Coronary artery (tissue), 2 donors: ENCODE measurements at regions not wholly inside any gene's neighbourhood (a gene's known extent, or its start where the extent isn't known, plus 50 kb on each side); places are given as distances from the start of the nearest gene placed in this dataset.

Source experiments
- DNase-seq: peaks from one replicate; pipeline ENCODE4 v3.0.0-alpha.2; 2017; ENCODE audit warnings: low spot score
- H3K27ac ChIP-seq, 2 donors: fragments of 200-600 bp; sonication (generic); one replicate each; pipeline ENCODE4 v1.5.1; 2016 to 2019
- H3K4me3 ChIP-seq: fragments of 200-600 bp; sonication (generic); 2 replicates; pipeline ENCODE4 v1.5.1; 2016; ENCODE audit warnings: mild to moderate bottlenecking, moderate library complexity
- CTCF ChIP-seq: fragments of 200-600 bp; sonication (generic); IDR thresholded peaks from one replicate; pipeline ENCODE4 v1.5.1; 2019; ENCODE audit warnings: antibody characterized with exemption

- no peak overlapping the region for H3K27ac ChIP-seq
- H3K4me3 ChIP-seq = no peak overlapping the region
- no peak for DNase-seq
- TF ChIP-seq CTCF = no peak
Measured at GRCh38 chr21:16577975-16578374, 848.2 kb downstream of the USP25 start.

- DNase-seq = no peak
- peak overlapping the region; percentile 57 for H3K4me3 ChIP-seq
- no peak for TF ChIP-seq CTCF
- peak overlapping the region; percentile 21 to 27 for H3K27ac ChIP-seq
Measured at GRCh38 chr21:16578912-16579311, 849.1 kb downstream of the USP25 start.

GRCh38 chr21:16579538-16579937, 849.8 kb downstream of the USP25 start:
- peak overlapping the region; percentile 27 to 54 for H3K27ac ChIP-seq
- no peak for TF ChIP-seq CTCF
- H3K4me3 ChIP-seq = peak overlapping the region; percentile 57
- DNase-seq = no peak

- no peak for TF ChIP-seq CTCF
- DNase-seq = no peak
- Histone ChIP-seq H3K4me3 (no peak overlapping the region), H3K27ac (no peak overlapping the region)
Measured at GRCh38 chr21:16580661-16581060, 850.9 kb downstream of the USP25 start.

- no peak for DNase-seq
- peak overlapping the region in 1 of 2 donors; percentile 8 for H3K27ac ChIP-seq
- TF ChIP-seq CTCF = no peak
- no peak overlapping the region for H3K4me3 ChIP-seq
Measured at GRCh38 chr21:16583556-16583955, 853.8 kb downstream of the USP25 start.

GRCh38 chr21:16584756-16585155, 855.0 kb downstream of the USP25 start:
- no peak for TF ChIP-seq CTCF
- no peak overlapping the region for H3K27ac ChIP-seq
- no peak overlapping the region for H3K4me3 ChIP-seq
- no peak for DNase-seq

- no peak for DNase-seq
- Histone ChIP-seq H3K27ac (peak overlapping the region in 1 of 2 donors; percentile 13), H3K4me3 (no peak overlapping the region)
- TF ChIP-seq CTCF = no peak
Measured at GRCh38 chr21:16585896-16586295, 856.1 kb downstream of the USP25 start.
